ENCODE measurements at regions not wholly inside any gene's neighbourhood (a gene's known extent, or its start where the extent isn't known, plus 50 kb on each side); places are given as distances from the start of the nearest gene placed in this dataset.

GRCh38 chr11:92671081-92671480 lies 298.4 kb upstream of the MTNR1B start:
- DNase-seq = no peak

- no peak for DNase-seq
Observed at GRCh38 chr11:92675303-92675702, 294.1 kb upstream of the MTNR1B start.

GRCh38 chr11:92675810-92676209 lies 293.6 kb upstream of the MTNR1B start:
- DNase-seq = no peak

- no peak for DNase-seq
Observed at GRCh38 chr11:92678008-92678611, 291.3 kb upstream of the MTNR1B start.

- DNase-seq = no peak
Observed at GRCh38 chr11:92681586-92681985, 287.9 kb upstream of the MTNR1B start.

- DNase-seq = no peak
Observed at GRCh38 chr11:92682136-92682535, 287.3 kb upstream of the MTNR1B start.

- no peak for DNase-seq
Observed at GRCh38 chr11:92682952-92683351, 286.5 kb upstream of the MTNR1B start.

GRCh38 chr11:92685049-92685448 lies 284.4 kb upstream of the MTNR1B start:
- no peak for DNase-seq

- no peak for DNase-seq
Observed at GRCh38 chr11:92687724-92688123, 281.7 kb upstream of the MTNR1B start.

GRCh38 chr11:92688416-92688815 lies 281.0 kb upstream of the MTNR1B start:
- no peak for DNase-seq

- DNase-seq = no peak
Observed at GRCh38 chr11:92692826-92693546, 276.5 kb upstream of the MTNR1B start.

GRCh38 chr11:92696076-92696475 lies 273.4 kb upstream of the MTNR1B start:
- no peak for DNase-seq

- peak; percentile 9 for DNase-seq
Observed at GRCh38 chr11:92697461-92698312, 271.8 kb upstream of the MTNR1B start.

GRCh38 chr11:92698742-92699141 lies 270.7 kb upstream of the MTNR1B start:
- DNase-seq = no peak

GRCh38 chr11:92702037-92702804 lies 267.2 kb upstream of the MTNR1B start:
- no peak for DNase-seq

- no peak for DNase-seq
Observed at GRCh38 chr11:92702805-92703448, 266.5 kb upstream of the MTNR1B start.

GRCh38 chr11:92703449-92703830 lies 266.0 kb upstream of the MTNR1B start:
- no peak for DNase-seq

- DNase-seq = no peak
Observed at GRCh38 chr11:92707173-92707619, 262.3 kb upstream of the MTNR1B start.

- no peak for DNase-seq
Observed at GRCh38 chr11:92707665-92708064, 261.8 kb upstream of the MTNR1B start.

- no peak for DNase-seq
Observed at GRCh38 chr11:92709329-92709728, 260.1 kb upstream of the MTNR1B start.

- DNase-seq = no peak
Observed at GRCh38 chr11:92711926-92712325, 257.5 kb upstream of the MTNR1B start.

GRCh38 chr11:92714111-92714510 lies 255.3 kb upstream of the MTNR1B start:
- DNase-seq = no peak

- DNase-seq = no peak
Observed at GRCh38 chr11:92717240-92717639, 252.2 kb upstream of the MTNR1B start.
